ENCODE measurements at regions not wholly inside any gene's neighbourhood (a gene's known extent, or its start where the extent isn't known, plus 50 kb on each side); places are given as distances from the start of the nearest gene placed in this dataset.

DNA sequence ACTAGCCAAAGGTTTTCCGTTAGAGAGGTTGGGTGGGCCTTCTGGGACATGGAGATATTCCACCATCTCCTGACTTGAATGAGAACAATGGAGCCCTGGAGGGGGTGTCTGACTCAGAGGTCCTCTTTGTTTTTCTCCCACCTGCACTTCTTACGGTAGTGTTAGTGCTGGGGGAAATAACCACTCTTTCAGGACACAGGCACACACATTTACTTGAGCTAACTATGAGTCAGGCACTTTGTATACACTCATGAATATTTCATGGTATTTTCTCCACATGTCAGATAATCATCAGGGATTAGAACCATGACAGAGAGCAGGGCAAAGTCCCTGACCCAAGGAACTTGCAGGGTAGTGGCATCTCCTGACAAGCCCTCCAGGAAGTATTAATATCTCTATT is 439.1 kb downstream of the TSN start:
- H2BK120ac ChIP-seq (replicated peaks; ENCODE audit: low read depth, low read length): no peak overlapping the region
- H3K14ac ChIP-seq (ENCODE audit: insufficient read length): no peak overlapping the region
- no peak overlapping the region for H3K9ac ChIP-seq (replicated peaks in 1 of 4; ENCODE audit: extremely low read depth in 1 of 4, low read depth in 3 of 4, low read length in 3 of 4)
- H3K4me3 ChIP-seq (ENCODE audit: extremely low read depth in 1 of 4, insufficient read depth in 2 of 4, low read depth in 3 of 4, low read length in 4 of 4): no peak overlapping the region
- H3K27me3 ChIP-seq (replicated peaks in 1 of 4; ENCODE audit: control insufficient read depth in 3 of 4, extremely low read depth in 1 of 4, insufficient read depth in 3 of 4, low read length in 3 of 4): no peaks in the 10 kb centered on the region
- 75% methylated on average over 2 of the region's 2 CpGs; no CpG with 5 or more reads in 1 of the 2 experiments for WGBS, 2 experiments (ENCODE audit: extremely low coverage in 1 of 2, insufficient coverage in 1 of 2, insufficient read length in 1 of 2, insufficient replicate concordance in 2 of 2, low coverage in 1 of 2, low lambda C conversion rate in 2 of 2, missing lambda C conversion rate in 1 of 2)
- no peak overlapping the region for H2BK5ac ChIP-seq (ENCODE audit: low read depth, low read length)
- peaks cover 0 to 3% (median 0%) of the 10 kb centered on the region in 4 experiments; a peak in 1 of 7 replicates for H3K4me1 ChIP-seq (replicated peaks in 1 of 4; ENCODE audit: control insufficient read depth in 3 of 4, insufficient read depth in 4 of 4, low read length in 3 of 4)
- no peak overlapping the region for H3K27ac ChIP-seq (ENCODE audit: low read depth, low read length)
- ChIA-PET POLR2A (ENCODE audit: partially characterized antibody) (no interaction called here), CTCF (ENCODE audit: partially characterized antibody) (interaction anchor here (0.7 kb wide), 2 partner anchors 245 to 283 kb away, joined by 3 read pairs; no protein-coding TSS in a partner anchor)
- peaks cover 0 to 5% of the 10 kb centered on the region in 2 experiments; a peak in 1 of 4 replicates for H3K9me3 ChIP-seq (ENCODE audit: insufficient read depth in 2 of 2, low read depth in 1 of 2, low read length in 1 of 2)
- no peak overlapping the region for H4K5ac ChIP-seq (ENCODE audit: insufficient read length, low read depth, low read length)
- H3K79me1 ChIP-seq (ENCODE audit: low read depth, low read length): no peaks in the 10 kb centered on the region
- H3K18ac ChIP-seq (ENCODE audit: extremely low read depth, low read length): no peak overlapping the region
- FAIRE-seq (no peak), DNase-seq (ENCODE audit: low read depth in 1 of 2, low spot score in 2 of 2) (no peak)
- H3K23me2 ChIP-seq (ENCODE audit: low read depth, low read length): peaks cover 2% of the 10 kb centered on the region; the same call in 1 of the 2 replicates
- TF ChIP-seq MAFK (IDR thresholded peaks at IDR 0.05; ENCODE audit: low read depth, low read length) (no peak), SP2 (IDR thresholded peaks at IDR 0.05; ENCODE audit: low read length) (no peak), RNF2 (IDR thresholded peaks at IDR 0.05; ENCODE audit: borderline replicate concordance, low read depth, low read length, missing control alignments, poor library complexity, severe bottlenecking) (no peak), CTBP2 (IDR thresholded peaks at IDR 0.05; ENCODE audit: borderline replicate concordance, insufficient read depth, insufficient read length, low read length) (no peak), TCF12 (IDR thresholded peaks at IDR 0.05; ENCODE audit: low read depth, low read length) (no peak), RXRA (IDR thresholded peaks at IDR 0.05; ENCODE audit: insufficient read depth, low read depth, low read length) (no peak), POU5F1 (IDR thresholded peaks at IDR 0.05; ENCODE audit: low read depth, low read length) (no peak), GABPA (IDR thresholded peaks at IDR 0.05; ENCODE audit: borderline replicate concordance, insufficient read depth, low read length) (no peak), SP1 (IDR thresholded peaks at IDR 0.05; ENCODE audit: low read depth, low read length) (no peak), BCL11A (IDR thresholded peaks at IDR 0.05; ENCODE audit: low read depth in 2 of 2, low read length in 2 of 2) (no peak)
- H4K20me1 ChIP-seq (replicated peaks in 1 of 2; ENCODE audit: control insufficient read depth in 1 of 2, insufficient read depth in 2 of 2, low read length in 2 of 2): no peaks in the 10 kb centered on the region
- H2BK12ac ChIP-seq (ENCODE audit: low read depth, low read length): no peak overlapping the region
- H3K79me2 ChIP-seq (ENCODE audit: control insufficient read depth in 1 of 2, insufficient read depth in 2 of 2, low read length in 2 of 2): no peaks in the 10 kb centered on the region
- no peak overlapping the region for H2AFZ ChIP-seq (ENCODE audit: low read length)
- H3K36me3 ChIP-seq (ENCODE audit: control insufficient read depth in 2 of 4, insufficient read depth in 4 of 4, low read length in 3 of 4): no peaks in the 10 kb centered on the region
- no peak overlapping the region for H3K4me2 ChIP-seq (ENCODE audit: insufficient read depth in 1 of 2, low read depth in 2 of 2, low read length in 2 of 2)
- no peak overlapping the region for H2AK5ac ChIP-seq (ENCODE audit: low read depth, low read length)
- H3K23ac ChIP-seq (ENCODE audit: insufficient read length): no peak overlapping the region
- no peak overlapping the region for H4K8ac ChIP-seq (ENCODE audit: extremely low read depth, insufficient read depth, low read length)
- no peak overlapping the region for H2BK15ac ChIP-seq (ENCODE audit: low read length)
- H3K56ac ChIP-seq (replicated peaks; ENCODE audit: insufficient read length, low read depth, low read length): no peak overlapping the region
- H4K91ac ChIP-seq (replicated peaks; ENCODE audit: insufficient read length, low read length): no peak overlapping the region
- no peak overlapping the region for H2BK20ac ChIP-seq (ENCODE audit: low read length)
- H3K4ac ChIP-seq (replicated peaks; ENCODE audit: insufficient read length, low read depth, low read length): no peak overlapping the region
